Stimulated activated CD4-positive, alpha-beta T cell treated with anti-CD3 and anti-CD28 coated beads, Interleukin-15, amount 100 ng/mL, for 48 hours (primary cell): ENCODE measurements at regions not wholly inside any gene's neighbourhood (a gene's known extent, or its start where the extent isn't known, plus 50 kb on each side); places are given as distances from the start of the nearest gene placed in this dataset.

ENCODE experiments used
- DNase-seq, 2 donors: peaks; one replicate each; pipeline ENCODE4 v3.0.0-alpha.2; 2020; ENCODE audit warnings: low read depth in 2 of 2

- no peak for DNase-seq
Measured at GRCh38 chr3:117304681-117305080, 595.1 kb downstream of the TUSC7 start.

- no peak for DNase-seq
Measured at GRCh38 chr3:117305681-117306080, 596.1 kb downstream of the TUSC7 start.

GRCh38 chr3:117306299-117306698, 596.7 kb downstream of the TUSC7 start:
- DNase-seq: no peak

GRCh38 chr3:117308353-117308752, 598.8 kb downstream of the TUSC7 start:
- no peak for DNase-seq

GRCh38 chr3:117308756-117309155, 599.2 kb downstream of the TUSC7 start:
- DNase-seq: no peak

- no peak for DNase-seq
Measured at GRCh38 chr3:117310536-117310935, 601.0 kb downstream of the TUSC7 start.

GRCh38 chr3:117314441-117315150, 605.0 kb downstream of the TUSC7 start:
- DNase-seq: no peak

- DNase-seq: no peak
Measured at GRCh38 chr3:117322866-117323265, 613.3 kb downstream of the TUSC7 start.

GRCh38 chr3:117346901-117347300, 637.3 kb downstream of the TUSC7 start:
- no peak for DNase-seq

- no peak for DNase-seq
Measured at GRCh38 chr3:117348884-117349283, 639.3 kb downstream of the TUSC7 start.

GRCh38 chr3:117349566-117349965, 640.0 kb downstream of the TUSC7 start:
- DNase-seq: no peak

GRCh38 chr3:117350371-117350770, 640.8 kb downstream of the TUSC7 start:
- DNase-seq: no peak

GRCh38 chr3:117355566-117355965, 646.0 kb downstream of the TUSC7 start:
- DNase-seq: no peak

GRCh38 chr3:117356091-117356705, 646.6 kb downstream of the TUSC7 start:
- no peak for DNase-seq

GRCh38 chr3:117358717-117359314, 649.2 kb downstream of the TUSC7 start:
- DNase-seq: no peak

- no peak for DNase-seq
Measured at GRCh38 chr3:117366574-117366973, 657.0 kb downstream of the TUSC7 start.

- DNase-seq: no peak
Measured at GRCh38 chr3:117367861-117368260, 658.3 kb downstream of the TUSC7 start.

GRCh38 chr3:117380631-117381030, 671.1 kb downstream of the TUSC7 start:
- no peak for DNase-seq

- no peak for DNase-seq
Measured at GRCh38 chr3:117393119-117393518, 683.5 kb downstream of the TUSC7 start.

GRCh38 chr3:117398141-117398899, 688.7 kb downstream of the TUSC7 start:
- no peak for DNase-seq

GRCh38 chr3:117399311-117400078, 689.9 kb downstream of the TUSC7 start:
- DNase-seq: no peak

GRCh38 chr3:117400303-117400702, 690.7 kb downstream of the TUSC7 start:
- DNase-seq: no peak
